ENCODE measurements at regions not wholly inside any gene's neighbourhood (a gene's known extent, or its start where the extent isn't known, plus 50 kb on each side); places are given as distances from the start of the nearest gene placed in this dataset.

DNA sequence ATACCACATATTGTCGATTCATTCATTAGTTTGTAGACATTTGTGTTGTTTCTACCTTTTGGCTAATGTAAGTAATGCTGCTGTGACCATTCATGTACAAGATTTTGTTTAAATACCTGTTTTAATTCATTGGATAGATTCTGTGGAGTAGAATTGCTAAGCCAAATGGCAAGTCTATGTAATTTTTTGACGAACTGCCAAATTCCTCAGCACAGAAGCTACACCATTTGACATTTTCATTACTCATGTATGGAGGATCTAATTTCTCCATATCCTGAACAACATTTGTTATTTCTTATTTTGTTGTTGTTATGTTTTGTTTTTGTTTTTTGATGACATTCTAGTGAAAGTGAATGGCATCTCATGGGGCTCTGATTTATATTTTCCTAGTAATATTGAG lies 1351.3 kb upstream of the SORCS1 start:
- Histone ChIP-seq H4K20me1 (ENCODE audit: insufficient read depth) (no peaks in the 10 kb centered on the region), H3K4me3 (ENCODE audit: low read length) (no peak overlapping the region), H3F3A (ENCODE audit: insufficient read depth, low read length, poor library complexity, severe bottlenecking) (no peaks in the 10 kb centered on the region), H3K4me2 (ENCODE audit: low read length) (no peak overlapping the region), H3K27ac (ENCODE audit: low read length) (no peak overlapping the region), H3K9ac (ENCODE audit: low read length) (no peak overlapping the region), H3K79me2 (replicated peaks; ENCODE audit: insufficient read depth, low read length) (no peaks in the 10 kb centered on the region), H3K27me3 (ENCODE audit: insufficient read depth, low read depth, low read length) (no peaks in the 10 kb centered on the region), H3K9me2 (ENCODE audit: insufficient read depth, low read length) (no peaks in the 10 kb centered on the region), H2AFZ (ENCODE audit: low read depth, low read length) (no peak overlapping the region), H3K9me3 (ENCODE audit: low read length) (no peaks in the 10 kb centered on the region), H3K36me3 (ENCODE audit: insufficient read depth, low read length) (no peaks in the 10 kb centered on the region)
- no peak for TF ChIP-seq EZH2 (IDR thresholded peaks at IDR 0.05; ENCODE audit: borderline replicate concordance, insufficient read depth, low read length, poor library complexity, severe bottlenecking)
- no peak for TF ChIP-seq TAF1 (IDR thresholded peaks at IDR 0.05; ENCODE audit: low read depth)
- no peak for TF ChIP-seq MXI1 (conservative IDR thresholded peaks at IDR 0.05; ENCODE audit: poor library complexity, severe bottlenecking)
- TF ChIP-seq SMC3 (conservative IDR thresholded peaks at IDR 0.05; ENCODE audit: poor library complexity), result no peak
- TF ChIP-seq, protein P1, sequence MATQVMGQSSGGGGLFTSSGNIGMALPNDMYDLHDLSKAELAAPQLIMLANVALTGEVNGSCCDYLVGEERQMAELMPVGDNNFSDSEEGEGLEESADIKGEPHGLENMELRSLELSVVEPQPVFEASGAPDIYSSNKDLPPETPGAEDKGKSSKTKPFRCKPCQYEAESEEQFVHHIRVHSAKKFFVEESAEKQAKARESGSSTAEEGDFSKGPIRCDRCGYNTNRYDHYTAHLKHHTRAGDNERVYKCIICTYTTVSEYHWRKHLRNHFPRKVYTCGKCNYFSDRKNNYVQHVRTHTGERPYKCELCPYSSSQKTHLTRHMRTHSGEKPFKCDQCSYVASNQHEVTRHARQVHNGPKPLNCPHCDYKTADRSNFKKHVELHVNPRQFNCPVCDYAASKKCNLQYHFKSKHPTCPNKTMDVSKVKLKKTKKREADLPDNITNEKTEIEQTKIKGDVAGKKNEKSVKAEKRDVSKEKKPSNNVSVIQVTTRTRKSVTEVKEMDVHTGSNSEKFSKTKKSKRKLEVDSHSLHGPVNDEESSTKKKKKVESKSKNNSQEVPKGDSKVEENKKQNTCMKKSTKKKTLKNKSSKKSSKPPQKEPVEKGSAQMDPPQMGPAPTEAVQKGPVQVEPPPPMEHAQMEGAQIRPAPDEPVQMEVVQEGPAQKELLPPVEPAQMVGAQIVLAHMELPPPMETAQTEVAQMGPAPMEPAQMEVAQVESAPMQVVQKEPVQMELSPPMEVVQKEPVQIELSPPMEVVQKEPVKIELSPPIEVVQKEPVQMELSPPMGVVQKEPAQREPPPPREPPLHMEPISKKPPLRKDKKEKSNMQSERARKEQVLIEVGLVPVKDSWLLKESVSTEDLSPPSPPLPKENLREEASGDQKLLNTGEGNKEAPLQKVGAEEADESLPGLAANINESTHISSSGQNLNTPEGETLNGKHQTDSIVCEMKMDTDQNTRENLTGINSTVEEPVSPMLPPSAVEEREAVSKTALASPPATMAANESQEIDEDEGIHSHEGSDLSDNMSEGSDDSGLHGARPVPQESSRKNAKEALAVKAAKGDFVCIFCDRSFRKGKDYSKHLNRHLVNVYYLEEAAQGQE (IDR thresholded peaks at IDR 0.05; ENCODE audit: borderline replicate concordance), result no peak
- no peak for TF ChIP-seq EP300 (conservative IDR thresholded peaks at IDR 0.05; ENCODE audit: poor library complexity, severe bottlenecking)
- TF ChIP-seq, protein P2, sequence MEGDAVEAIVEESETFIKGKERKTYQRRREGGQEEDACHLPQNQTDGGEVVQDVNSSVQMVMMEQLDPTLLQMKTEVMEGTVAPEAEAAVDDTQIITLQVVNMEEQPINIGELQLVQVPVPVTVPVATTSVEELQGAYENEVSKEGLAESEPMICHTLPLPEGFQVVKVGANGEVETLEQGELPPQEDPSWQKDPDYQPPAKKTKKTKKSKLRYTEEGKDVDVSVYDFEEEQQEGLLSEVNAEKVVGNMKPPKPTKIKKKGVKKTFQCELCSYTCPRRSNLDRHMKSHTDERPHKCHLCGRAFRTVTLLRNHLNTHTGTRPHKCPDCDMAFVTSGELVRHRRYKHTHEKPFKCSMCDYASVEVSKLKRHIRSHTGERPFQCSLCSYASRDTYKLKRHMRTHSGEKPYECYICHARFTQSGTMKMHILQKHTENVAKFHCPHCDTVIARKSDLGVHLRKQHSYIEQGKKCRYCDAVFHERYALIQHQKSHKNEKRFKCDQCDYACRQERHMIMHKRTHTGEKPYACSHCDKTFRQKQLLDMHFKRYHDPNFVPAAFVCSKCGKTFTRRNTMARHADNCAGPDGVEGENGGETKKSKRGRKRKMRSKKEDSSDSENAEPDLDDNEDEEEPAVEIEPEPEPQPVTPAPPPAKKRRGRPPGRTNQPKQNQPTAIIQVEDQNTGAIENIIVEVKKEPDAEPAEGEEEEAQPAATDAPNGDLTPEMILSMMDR (IDR thresholded peaks at IDR 0.05; ENCODE audit: poor library complexity, severe bottlenecking), result no peak
- TF ChIP-seq RAD21 (conservative IDR thresholded peaks at IDR 0.05), result no peak
- no peak for TF ChIP-seq POLR2AphosphoS5 (IDR thresholded peaks at IDR 0.05)

DNA sequence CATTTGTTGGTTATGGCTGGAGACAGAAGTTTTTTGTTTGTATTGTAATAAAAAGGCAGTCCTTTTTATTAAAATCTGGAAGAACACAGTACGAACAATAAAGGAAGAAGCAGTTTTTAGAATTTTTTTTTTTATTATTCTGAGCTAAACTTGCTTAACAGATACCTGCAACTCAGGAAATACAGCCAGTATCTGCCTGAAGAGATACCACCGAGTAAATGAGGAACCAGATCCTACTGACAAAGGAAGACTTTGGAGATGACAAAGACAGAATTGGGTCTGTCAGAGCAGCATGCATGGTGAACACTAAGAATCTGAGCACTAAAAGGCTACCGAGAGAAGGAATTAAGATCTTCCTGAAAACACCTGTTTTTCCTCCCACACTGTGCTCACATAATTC lies 1335.9 kb upstream of the SORCS1 start:
- H4K20me1 ChIP-seq (ENCODE audit: insufficient read depth), result no peaks in the 10 kb centered on the region
- H3K9me3 ChIP-seq (ENCODE audit: low read length), result no peaks in the 10 kb centered on the region
- no peak overlapping the region for H3K27ac ChIP-seq (ENCODE audit: low read length)
- H3K4me2 ChIP-seq (ENCODE audit: low read length), result no peak overlapping the region
- no peaks in the 10 kb centered on the region for H3K79me2 ChIP-seq (replicated peaks; ENCODE audit: insufficient read depth, low read length)
- H3F3A ChIP-seq (ENCODE audit: insufficient read depth, low read length, poor library complexity, severe bottlenecking), result no peaks in the 10 kb centered on the region
- no peak overlapping the region for H3K4me3 ChIP-seq (ENCODE audit: low read length)
- H3K27me3 ChIP-seq (ENCODE audit: insufficient read depth, low read depth, low read length), result no peaks in the 10 kb centered on the region
- no peaks in the 10 kb centered on the region for H3K9me2 ChIP-seq (ENCODE audit: insufficient read depth, low read length)
- H3K9ac ChIP-seq (ENCODE audit: low read length), result no peak overlapping the region
- no peak for TF ChIP-seq SMC3 (conservative IDR thresholded peaks at IDR 0.05; ENCODE audit: poor library complexity)
- no peak for TF ChIP-seq EP300 (conservative IDR thresholded peaks at IDR 0.05; ENCODE audit: poor library complexity, severe bottlenecking)
- TF ChIP-seq TAF1 (IDR thresholded peaks at IDR 0.05; ENCODE audit: low read depth), result no peak
- TF ChIP-seq, protein P1 (IDR thresholded peaks at IDR 0.05; ENCODE audit: borderline replicate concordance), result no peak
- TF ChIP-seq, protein P2 (IDR thresholded peaks at IDR 0.05; ENCODE audit: poor library complexity, severe bottlenecking), result no peak
- no peaks in the 10 kb centered on the region for H3K36me3 ChIP-seq (ENCODE audit: insufficient read depth, low read length)
- no peak overlapping the region for H2AFZ ChIP-seq (ENCODE audit: low read depth, low read length)
